Lower leg skin (tissue), 4 donors: ENCODE measurements at regions not wholly inside any gene's neighbourhood (a gene's known extent, or its start where the extent isn't known, plus 50 kb on each side); places are given as distances from the start of the nearest gene placed in this dataset.

Experiments
- DNase-seq, 2 donors: peaks; one replicate each; pipeline ENCODE4 v3.0.0-alpha.2; 2019; ENCODE audit warnings: low spot score in 2 of 2
- H3K4me3 ChIP-seq: fragments of 200-600 bp; sonication (generic); 2 replicates; pipeline ENCODE4 v1.5.1; 2017; ENCODE audit warnings: mild to moderate bottlenecking, low read depth; ENCODE audit not compliant: poor library complexity, severe bottlenecking
- POLR2A ChIP-seq, 2 donors: fragments of 450-650 bp; IDR thresholded peaks; one replicate each; pipeline ENCODE4 v1.6.1; 2016 to 2017; ENCODE audit warnings: antibody characterized with exemption in 2 of 2, mild to moderate bottlenecking in 1 of 2, moderate library complexity in 1 of 2
- WGBS, 2 donors: methylation state at CpG; one replicate each; pipeline ENCODE4 v1.1.5; 2018; 5-methylcytosine and 5-hydroxymethylcytosine counted together
- intact Hi-C: fragments of 100-400 bp; cut with DNase I; formaldehyde crosslinking; loops from one replicate; pipeline ENCODE4 v1.15.0; 2023; ENCODE audit warnings: low total_unique reads
- TF ChIP-seq, protein P1 (sequence below), 3 donors: fragments of 450-650 bp; IDR thresholded peaks; one replicate each; pipeline ENCODE4 v1.5.1; 2016; ENCODE audit warnings: antibody characterized with exemption in 3 of 3, mild to moderate bottlenecking in 3 of 3, moderate library complexity in 2 of 3

DNA sequence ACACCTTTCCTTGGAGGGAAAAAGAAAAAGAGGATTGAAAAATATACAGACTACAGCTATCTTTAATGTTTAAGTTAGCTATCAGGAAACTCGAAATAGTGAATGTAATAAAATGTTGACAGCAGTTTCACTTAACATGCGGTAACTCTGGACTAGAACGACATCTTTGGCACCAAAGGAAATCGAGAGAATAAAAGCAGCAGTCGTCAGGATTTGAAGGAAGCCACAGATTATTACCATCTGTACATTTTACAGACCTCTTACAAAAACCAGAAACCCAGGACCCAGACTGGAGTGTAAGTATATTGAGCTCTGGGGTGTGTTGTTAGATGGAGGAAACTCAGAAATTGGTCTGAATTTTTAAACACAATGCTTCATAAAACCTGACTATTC is 51.6 kb upstream of the STOX2 start:
- DNase-seq, result no peak
- WGBS, 2 donors, result 17 to 30% methylated on average over 5 of the region's 5 CpGs
- TF ChIP-seq, protein P1, sequence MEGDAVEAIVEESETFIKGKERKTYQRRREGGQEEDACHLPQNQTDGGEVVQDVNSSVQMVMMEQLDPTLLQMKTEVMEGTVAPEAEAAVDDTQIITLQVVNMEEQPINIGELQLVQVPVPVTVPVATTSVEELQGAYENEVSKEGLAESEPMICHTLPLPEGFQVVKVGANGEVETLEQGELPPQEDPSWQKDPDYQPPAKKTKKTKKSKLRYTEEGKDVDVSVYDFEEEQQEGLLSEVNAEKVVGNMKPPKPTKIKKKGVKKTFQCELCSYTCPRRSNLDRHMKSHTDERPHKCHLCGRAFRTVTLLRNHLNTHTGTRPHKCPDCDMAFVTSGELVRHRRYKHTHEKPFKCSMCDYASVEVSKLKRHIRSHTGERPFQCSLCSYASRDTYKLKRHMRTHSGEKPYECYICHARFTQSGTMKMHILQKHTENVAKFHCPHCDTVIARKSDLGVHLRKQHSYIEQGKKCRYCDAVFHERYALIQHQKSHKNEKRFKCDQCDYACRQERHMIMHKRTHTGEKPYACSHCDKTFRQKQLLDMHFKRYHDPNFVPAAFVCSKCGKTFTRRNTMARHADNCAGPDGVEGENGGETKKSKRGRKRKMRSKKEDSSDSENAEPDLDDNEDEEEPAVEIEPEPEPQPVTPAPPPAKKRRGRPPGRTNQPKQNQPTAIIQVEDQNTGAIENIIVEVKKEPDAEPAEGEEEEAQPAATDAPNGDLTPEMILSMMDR (IDR thresholded peaks at IDR 0.05), result no peak
- TF ChIP-seq POLR2A (IDR thresholded peaks at IDR 0.05), result no peak
- no peak overlapping the region for H3K4me3 ChIP-seq
- intact Hi-C loops, result no loop called here
